NOMO-1 treated with dmso at 0.1 percent for 144 hours (cell line): ENCODE measurements at regions not wholly inside any gene's neighbourhood (a gene's known extent, or its start where the extent isn't known, plus 50 kb on each side); places are given as distances from the start of the nearest gene placed in this dataset.

Experiments
- DNase-seq: peaks from one replicate; lab custom pipeline; 2025; ENCODE audit not compliant: unreplicated experiment; lab: John Stamatoyannopoulos, UW

DNA sequence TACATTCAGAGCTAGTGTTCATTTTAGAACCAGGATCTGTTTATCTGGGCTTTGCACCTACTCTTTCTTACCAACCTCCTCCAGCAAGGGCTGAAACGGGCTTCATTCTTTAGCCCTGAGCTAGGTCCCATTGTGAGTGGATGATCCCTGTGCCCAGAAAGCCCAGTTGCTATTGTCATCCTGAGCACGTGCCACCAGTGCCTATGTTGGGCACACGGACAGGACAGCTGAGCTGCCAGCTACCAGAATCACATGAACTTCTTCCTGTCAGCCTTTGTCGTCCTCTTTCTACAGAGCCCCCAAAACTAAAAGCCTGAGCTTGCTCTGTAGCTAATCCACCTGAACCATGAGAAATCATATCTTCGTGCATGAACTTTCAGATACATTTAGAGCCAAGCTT is 74.4 kb upstream of the NTM start:
- DNase-seq = no peak

DNA sequence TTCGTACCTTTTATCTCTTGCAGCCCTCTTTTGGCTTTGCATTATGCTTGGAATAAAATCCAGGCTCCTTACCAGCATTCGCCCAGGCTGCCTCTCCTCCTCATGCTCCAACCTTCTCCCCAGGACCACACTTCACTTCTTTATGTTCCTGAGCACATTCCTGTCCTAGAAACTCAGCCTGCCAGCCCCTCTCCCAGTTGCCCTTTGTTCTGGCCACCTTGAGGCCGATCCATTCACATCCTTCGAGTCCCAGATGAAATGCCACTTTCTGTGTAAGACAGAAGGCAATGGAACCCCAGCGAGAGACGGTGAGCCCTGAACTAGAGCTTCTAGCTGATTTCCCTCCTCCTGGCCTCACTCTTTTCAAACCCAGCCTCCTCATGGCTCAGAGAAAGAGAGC is 73.0 kb upstream of the NTM start:
- no peak for DNase-seq

DNA sequence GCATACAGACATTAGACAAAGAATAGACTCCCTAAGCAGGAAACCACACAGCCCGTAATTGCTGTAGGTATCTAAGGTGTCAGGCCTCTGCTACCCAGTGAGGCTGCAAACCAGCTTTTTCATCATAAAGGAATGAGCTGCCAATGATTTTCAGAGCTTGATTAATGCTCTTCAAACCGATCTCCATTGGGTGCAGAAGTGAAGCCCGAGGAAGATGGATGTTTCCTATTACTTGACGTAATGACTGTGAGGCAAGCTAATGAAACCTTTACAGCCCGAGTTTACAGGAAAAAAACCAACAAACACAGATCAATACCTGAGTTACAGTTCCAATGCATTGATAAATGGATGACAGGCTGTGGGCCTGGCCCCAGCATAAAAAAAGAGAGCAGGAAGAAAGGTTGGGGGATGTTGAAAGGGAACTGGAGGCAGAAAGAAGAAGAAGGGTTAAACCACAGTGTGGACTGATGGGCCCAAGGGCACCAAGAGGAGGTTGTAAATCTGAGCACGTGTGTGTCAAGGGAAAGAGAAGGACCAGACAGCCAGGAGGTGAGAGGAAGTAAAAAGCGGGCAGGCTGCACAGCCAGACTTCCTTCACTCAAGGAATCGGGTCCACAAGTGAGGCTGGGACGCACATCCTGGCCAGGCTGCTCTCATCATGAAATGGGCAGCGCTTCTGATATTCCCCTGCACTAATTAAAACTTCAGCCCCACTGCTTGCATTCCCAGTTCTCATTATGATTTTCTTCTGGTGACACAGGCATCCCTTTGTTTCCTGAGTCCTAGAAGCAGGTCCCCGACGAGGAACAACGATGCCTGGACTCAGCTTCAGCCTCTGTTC is 70.6 kb upstream of the NTM start:
- peak; percentile 54 for DNase-seq

GRCh38 chr11:131300439-131300717 is 70.0 kb upstream of the NTM start:
- DNase-seq = no peak

DNA sequence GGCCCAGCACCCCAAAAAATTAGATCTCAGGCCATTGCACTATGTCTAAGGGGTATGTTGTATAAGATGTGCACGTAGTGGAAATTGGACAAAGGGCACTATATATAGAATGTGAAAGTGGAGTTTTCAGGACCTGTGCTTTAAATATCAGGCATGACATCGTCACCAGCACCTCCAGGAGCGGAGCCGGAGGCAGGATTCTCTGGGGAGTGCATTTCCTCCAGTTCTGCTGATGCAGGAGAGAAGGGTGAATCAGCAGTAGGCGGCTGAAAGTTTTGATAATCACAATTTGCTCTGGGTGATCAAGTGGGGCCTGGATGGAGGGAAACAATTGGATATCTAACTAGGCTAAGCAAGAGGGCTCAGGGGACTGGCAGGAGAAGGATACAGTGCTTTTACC is 69.1 kb upstream of the NTM start:
- DNase-seq = no peak

DNA sequence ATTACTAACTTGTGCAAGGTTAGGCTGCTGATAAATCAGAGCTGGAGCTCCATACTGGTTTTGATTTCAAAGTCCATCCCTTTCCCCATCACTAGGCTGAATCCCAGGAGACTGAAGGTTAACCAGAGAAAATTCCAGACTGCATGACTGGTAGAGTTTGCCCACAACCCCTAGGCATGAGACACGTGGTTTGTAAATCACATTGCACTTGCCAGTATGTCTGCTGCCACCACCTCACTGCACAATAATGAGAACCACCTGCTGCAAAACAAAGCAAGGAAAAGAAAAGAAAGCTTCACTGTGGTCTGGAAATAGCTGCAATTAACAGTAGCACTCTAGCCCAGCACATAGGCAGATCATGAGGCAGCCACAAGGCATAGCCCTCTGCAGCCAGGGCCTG is 67.6 kb upstream of the NTM start:
- DNase-seq = no peak

DNA sequence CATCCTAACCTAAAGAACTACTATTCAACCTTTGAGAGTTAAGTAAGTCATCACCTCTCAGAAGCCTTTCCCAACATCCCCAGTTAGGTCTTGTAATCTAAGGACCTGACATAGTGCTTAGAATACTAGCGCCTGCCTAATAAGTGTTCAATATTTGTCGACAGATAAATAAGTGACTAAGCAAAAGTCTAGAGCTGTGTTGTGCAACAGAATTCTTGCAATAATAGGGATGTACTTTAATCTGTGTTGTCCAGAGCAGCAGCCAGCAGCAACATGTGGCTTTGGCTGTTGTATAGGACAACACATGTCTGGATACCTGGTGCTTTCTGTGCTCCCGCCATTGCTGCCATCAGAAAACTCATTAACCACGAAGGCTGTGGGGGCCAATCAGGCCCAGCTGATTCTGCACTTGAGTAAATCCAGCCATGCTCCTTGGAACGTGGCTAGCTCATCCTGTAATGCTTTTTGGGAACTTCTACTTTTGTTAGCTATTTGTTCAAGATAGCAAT is 66.8 kb upstream of the NTM start:
- no peak for DNase-seq

DNA sequence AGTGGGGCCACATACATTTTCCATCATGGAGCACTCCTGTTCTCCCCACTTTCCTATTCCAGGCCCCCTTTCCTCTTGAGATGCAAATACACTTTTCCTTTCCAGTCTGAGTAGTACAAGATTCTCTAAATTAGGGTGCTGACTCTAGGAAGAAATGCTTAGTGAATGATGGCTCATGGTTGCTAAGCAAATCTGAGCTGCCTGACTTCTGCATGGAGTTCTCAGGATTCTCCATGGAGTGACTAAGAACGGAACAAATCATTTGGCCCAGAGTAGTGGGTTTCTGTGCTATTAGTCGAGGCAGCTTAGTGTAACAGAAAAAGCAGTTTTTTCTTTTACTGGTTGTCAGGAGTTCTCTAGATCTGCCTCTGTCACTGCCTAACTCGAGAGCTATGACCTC is 65.4 kb upstream of the NTM start:
- DNase-seq = no peak

DNA sequence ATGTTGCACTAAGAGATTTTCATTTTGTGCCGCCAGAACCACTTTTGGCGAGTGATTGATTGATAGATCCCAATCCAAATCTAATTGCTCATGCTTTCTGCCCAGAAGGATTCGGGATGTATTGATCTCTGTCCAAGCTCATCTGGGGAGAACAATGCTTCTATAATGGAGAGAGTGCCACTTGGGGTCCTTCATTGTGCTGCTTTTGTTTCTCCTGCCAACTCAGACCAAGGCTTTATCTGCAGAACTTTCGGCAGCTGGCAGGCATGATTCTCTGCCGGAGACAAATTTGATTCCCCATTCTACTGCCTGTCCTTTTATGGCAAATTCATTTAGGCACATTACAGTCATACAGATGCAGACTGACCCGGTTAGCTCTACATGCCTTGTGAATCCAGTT is 62.9 kb upstream of the NTM start:
- no peak for DNase-seq

- DNase-seq = no peak
Observed at GRCh38 chr11:131309776-131310175, 60.6 kb upstream of the NTM start.

GRCh38 chr11:131311776-131312514 is 58.5 kb upstream of the NTM start:
- DNase-seq = no peak
